OCI-LY7 (cell line): ENCODE measurements at regions not wholly inside any gene's neighbourhood (a gene's known extent, or its start where the extent isn't known, plus 50 kb on each side); places are given as distances from the start of the nearest gene placed in this dataset.

Experiments used
- BruUV-seq: library from RNA; stranded (reverse); fragments of 400-500 nt; replicated peaks from 2 replicates; lab custom pipeline; 2021; lab: Mats Ljungman, UMichigan
- CTCF ChIA-PET: fragments of 300-600 bp; sonication (Branson Sonifier 250); formaldehyde crosslinking; loops from one replicate; lab custom pipeline; 2022; ENCODE audit warnings: antibody characterized with exemption; ENCODE audit not compliant: unreplicated experiment; lab: Charles Lee
- POLR2A ChIA-PET: fragments of 300-600 bp; sonication (Branson Sonifier 250); formaldehyde crosslinking; loops from one replicate; lab custom pipeline; 2022; ENCODE audit warnings: antibody characterized with exemption; lab: Charles Lee
- DNase-seq: peaks from one replicate; pipeline ENCODE4 v3.0.0-alpha.2; 2015; ENCODE audit warnings: low spot score
- H2AFZ ChIP-seq: fragments of 200-600 bp; sonication (generic), shearing (Covaris generic); 2 replicates; pipeline ENCODE4 v1.6.1; 2014; ENCODE audit warnings: mild to moderate bottlenecking, antibody characterized with exemption, low read length, moderate library complexity
- H3K27ac ChIP-seq: fragments of 200-600 bp; sonication (generic); 2 replicates; pipeline ENCODE4 v1.5.1; 2014; ENCODE audit warnings: mixed run types, low read depth, mild to moderate bottlenecking, moderate library complexity, low read length, inconsistent platforms; ENCODE audit not compliant: poor library complexity, severe bottlenecking
- H3K36me3 ChIP-seq: fragments of 200-600 bp; sonication (generic); 2 replicates; pipeline ENCODE4 v1.6.1; 2014; ENCODE audit warnings: mild to moderate bottlenecking, antibody characterized with exemption, low read length, moderate library complexity, mixed read lengths; ENCODE audit not compliant: insufficient read depth
- H3K4me1 ChIP-seq: fragments of 200-600 bp; sonication (generic); 2 replicates; pipeline ENCODE4 v1.5.1; 2014; ENCODE audit warnings: mild to moderate bottlenecking, low read length; ENCODE audit not compliant: insufficient read depth, poor library complexity, severe bottlenecking
- H3K4me2 ChIP-seq: fragments of 200-600 bp; sonication (generic); 2 replicates; pipeline ENCODE4 v1.6.1; 2014; ENCODE audit warnings: mild to moderate bottlenecking, low read length
- H3K4me3 ChIP-seq: fragments of 200-600 bp; sonication (generic); 2 replicates; pipeline ENCODE4 v1.5.1; 2014; ENCODE audit warnings: mild to moderate bottlenecking, low read depth, low read length; ENCODE audit not compliant: poor library complexity, severe bottlenecking
- H3K79me2 ChIP-seq: fragments of 200-600 bp; sonication (generic); 2 replicates; pipeline ENCODE4 v1.6.1; 2016; ENCODE audit warnings: low read depth, mild to moderate bottlenecking, low read length, moderate library complexity, mixed read lengths; ENCODE audit not compliant: insufficient read depth
- H3K9me2 ChIP-seq: fragments of 200-600 bp; sonication (generic); 2 replicates; pipeline ENCODE4 v1.6.1; 2016; ENCODE audit warnings: mild to moderate bottlenecking, low read length, mixed read lengths; ENCODE audit not compliant: insufficient read depth
- H3K9me3 ChIP-seq: fragments of 200-600 bp; sonication (generic); 2 replicates; pipeline ENCODE4 v1.6.1; 2014; ENCODE audit warnings: mild to moderate bottlenecking, mixed run types, low read length, mixed read lengths
- H4K20me1 ChIP-seq: fragments of 200-600 bp; sonication (generic); 2 replicates; pipeline ENCODE4 v1.6.1; 2014; ENCODE audit warnings: mild to moderate bottlenecking, antibody characterized with exemption, low read length, moderate library complexity, mixed read lengths; ENCODE audit not compliant: insufficient read depth
- CTCF ChIP-seq: fragments of 200-600 bp; sonication (generic); conservative IDR thresholded peaks from 2 replicates; pipeline ENCODE4 v1.5.1; 2014; ENCODE audit warnings: mild to moderate bottlenecking, antibody characterized with exemption, low read length, moderate library complexity, mixed read lengths
- EZH2phosphoT487 ChIP-seq: fragments of 200-600 bp; sonication (generic); IDR thresholded peaks from 2 replicates; pipeline ENCODE4 v1.6.1; 2018; ENCODE audit warnings: low read depth, borderline replicate concordance, mild to moderate bottlenecking, mixed run types, antibody characterized with exemption, low read length, moderate library complexity, mixed read lengths
- intact Hi-C: fragments of 100-400 bp; cut with micrococcal nuclease; formaldehyde crosslinking; loops from one replicate; pipeline ENCODE4 v1.10.0; 2022; ENCODE audit not compliant: unreplicated experiment

GRCh38 chr6:85157311-85157710, 292.6 kb upstream of the NT5E start:
- H3K79me2 ChIP-seq: no peaks in the 10 kb centered on the region
- TF ChIP-seq EZH2phosphoT487: no peak
- no peak for TF ChIP-seq CTCF
- no peaks in the 10 kb centered on the region for H3K9me2 ChIP-seq
- no peaks in the 10 kb centered on the region for H4K20me1 ChIP-seq
- H3K4me3 ChIP-seq: no peak overlapping the region
- no peak overlapping the region for H3K4me2 ChIP-seq
- CTCF ChIA-PET: no interaction called here
- no peaks in the 10 kb centered on the region for H3K9me3 ChIP-seq
- H3K36me3 ChIP-seq: no peaks in the 10 kb centered on the region
- H3K27ac ChIP-seq: no peak overlapping the region
- no peak for DNase-seq
- POLR2A ChIA-PET: interaction anchor here (0.6 kb wide), 1 partner anchor 65 kb away, joined by 3 read pairs; no protein-coding TSS in a partner anchor
- no peaks in the 10 kb centered on the region for H3K4me1 ChIP-seq
- intact Hi-C loops: no loop called here
- H2AFZ ChIP-seq: no peak overlapping the region
- no TSS peak for BruUV-seq

- intact Hi-C loops: no loop called here
- ChIA-PET CTCF (no interaction called here), POLR2A (no interaction called here)
- H3K4me3 ChIP-seq: no peak overlapping the region
- H3K9me3 ChIP-seq: no peaks in the 10 kb centered on the region
- TF ChIP-seq EZH2phosphoT487: no peak
- no peak for TF ChIP-seq CTCF
- no peaks in the 10 kb centered on the region for H3K9me2 ChIP-seq
- no peak overlapping the region for H2AFZ ChIP-seq
- no peaks in the 10 kb centered on the region for H3K79me2 ChIP-seq
- H3K4me1 ChIP-seq: no peaks in the 10 kb centered on the region
- no TSS peak for BruUV-seq
- no peak overlapping the region for H3K27ac ChIP-seq
- H3K36me3 ChIP-seq: no peaks in the 10 kb centered on the region
- H3K4me2 ChIP-seq: no peak overlapping the region
- DNase-seq: no peak
- H4K20me1 ChIP-seq: no peaks in the 10 kb centered on the region
These were observed 306.2 kb upstream of the NT5E start for GRCh38 chr6:85143676-85144075.

- Histone ChIP-seq H3K27ac (no peak overlapping the region), H3K4me1 (no peaks in the 10 kb centered on the region), H2AFZ (no peak overlapping the region), H4K20me1 (no peaks in the 10 kb centered on the region), H3K9me3 (no peaks in the 10 kb centered on the region), H3K4me2 (no peak overlapping the region), H3K4me3 (no peak overlapping the region), H3K9me2 (no peaks in the 10 kb centered on the region), H3K79me2 (no peaks in the 10 kb centered on the region), H3K36me3 (no peaks in the 10 kb centered on the region)
- no peak for DNase-seq
- TF ChIP-seq CTCF: no peak
- no peak for TF ChIP-seq EZH2phosphoT487
- intact Hi-C loops: no loop called here
- ChIA-PET POLR2A (interaction anchor here (0.6 to 1.3 kb wide), 2 partner anchors 17 to 112 kb away, joined by 3 to 4 read pairs; no protein-coding TSS in a partner anchor), CTCF (no interaction called here)
- BruUV-seq: no TSS peak
These were observed 312.0 kb upstream of the NT5E start for GRCh38 chr6:85137865-85138264.
